ENCODE measurements at regions not wholly inside any gene's neighbourhood (a gene's known extent, or its start where the extent isn't known, plus 50 kb on each side); places are given as distances from the start of the nearest gene placed in this dataset.

- TF ChIP-seq EZH2 (IDR thresholded peaks at IDR 0.05; ENCODE audit: insufficient read depth, poor library complexity, severe bottlenecking) (no peak), EZH2phosphoT487 (IDR thresholded peaks at IDR 0.05; ENCODE audit: insufficient read depth, low read depth) (no peak)
Measured at GRCh38 chr22:48680601-48681000, 1147.1 kb downstream of the BRD1 start.
